GM23338 (cell line): ENCODE measurements at regions not wholly inside any gene's neighbourhood (a gene's known extent, or its start where the extent isn't known, plus 50 kb on each side); places are given as distances from the start of the nearest gene placed in this dataset.

Source experiments
- ATAC-seq: fragments of 200-7000 bp; cut with Tn5 transposase; 3 replicates; pipeline ENCODE4 v1.9.1; 2020
- DNase-seq: peaks from one replicate; pipeline ENCODE4 v3.0.0-alpha.2; 2015; ENCODE audit warnings: low spot score
- H2AFZ ChIP-seq: fragments of 200-600 bp; sonication (generic); 2 replicates; pipeline ENCODE4 v1.8.0; 2016; ENCODE audit warnings: antibody characterized with exemption, mild to moderate bottlenecking, moderate library complexity
- H3F3A ChIP-seq: fragments of 200-600 bp; sonication (generic); replicated peaks from 2 replicates; pipeline ENCODE4 v1.8.0; 2017; ENCODE audit warnings: antibody characterized with exemption, mixed run types, low read depth
- H3K27ac ChIP-seq: fragments of 200-600 bp; sonication (generic); 2 replicates; pipeline ENCODE4 v1.6.1; 2016; ENCODE audit warnings: low read depth
- H3K27me3 ChIP-seq: fragments of 200-600 bp; sonication (generic); 2 replicates; pipeline ENCODE4 v1.8.0; 2016; ENCODE audit warnings: mild to moderate bottlenecking, mixed run types, moderate library complexity; ENCODE audit not compliant: insufficient read depth
- H3K36me3 ChIP-seq: fragments of 200-600 bp; sonication (generic); 2 replicates; pipeline ENCODE4 v1.8.0; 2016; ENCODE audit warnings: mild to moderate bottlenecking; ENCODE audit not compliant: insufficient read depth
- H3K4me1 ChIP-seq: fragments of 200-600 bp; sonication (generic); 2 replicates; pipeline ENCODE4 v1.8.0; 2016; ENCODE audit warnings: mild to moderate bottlenecking, moderate library complexity; ENCODE audit not compliant: insufficient read depth
- H3K4me2 ChIP-seq: fragments of 200-600 bp; sonication (generic); 2 replicates; pipeline ENCODE4 v1.7.1; 2017; ENCODE audit warnings: mixed run types
- H3K4me3 ChIP-seq: fragments of 200-600 bp; sonication (generic); 2 replicates; pipeline ENCODE4 v1.6.1; 2016; ENCODE audit warnings: mixed run types
- H3K79me2 ChIP-seq: fragments of 200-600 bp; sonication (generic); replicated peaks from 2 replicates; pipeline ENCODE4 v1.8.0; 2017; ENCODE audit warnings: mild to moderate bottlenecking; ENCODE audit not compliant: insufficient read depth
- H3K9me2 ChIP-seq: fragments of 200-600 bp; sonication (generic); 2 replicates; pipeline ENCODE4 v1.8.0; 2017; ENCODE audit not compliant: insufficient read depth
- H4K20me1 ChIP-seq: fragments of 200-600 bp; sonication (generic); replicated peaks from 2 replicates; pipeline ENCODE4 v1.8.0; 2017; ENCODE audit warnings: mild to moderate bottlenecking; ENCODE audit not compliant: insufficient read depth
- H3K27ac Mint-ChIP-seq: 2 replicates; pipeline ENCODE4 v1.8.0; 2020; ENCODE audit warnings: inconsistent platforms, mild to moderate bottlenecking, moderate library complexity, mixed read lengths
- H3K27me3 Mint-ChIP-seq: 3 replicates; pipeline ENCODE4 v1.8.0; 2022; ENCODE audit warnings: low read depth, mild to moderate bottlenecking, moderate library complexity, mixed read lengths, inconsistent platforms; ENCODE audit not compliant: insufficient read depth, poor library complexity
- H3K36me3 Mint-ChIP-seq: 3 replicates; pipeline ENCODE4 v1.8.0; 2021; ENCODE audit warnings: low read depth, mild to moderate bottlenecking, inconsistent platforms, moderate library complexity, mixed read lengths
- H3K4me1 Mint-ChIP-seq: 3 replicates; pipeline ENCODE4 v1.8.0; 2020; ENCODE audit warnings: mild to moderate bottlenecking, inconsistent platforms, mixed read lengths
- H3K4me3 Mint-ChIP-seq: 3 replicates; pipeline ENCODE4 v1.8.0; 2021; ENCODE audit warnings: moderate library complexity, mild to moderate bottlenecking, inconsistent platforms, mixed read lengths
- H3K9me3 Mint-ChIP-seq: 3 replicates; pipeline ENCODE4 v1.8.0; 2020; ENCODE audit warnings: moderate library complexity, mild to moderate bottlenecking, inconsistent platforms, mixed read lengths
- CREB1 ChIP-seq: fragments of 250-450 bp; sonication (Bioruptor Pico); IDR thresholded peaks from 2 replicates; pipeline ENCODE4 v1.5.0; 2020; ENCODE audit warnings: low read depth, mild to moderate bottlenecking, moderate library complexity
- ETS1 ChIP-seq: IDR thresholded peaks from 2 replicates; pipeline ENCODE4 v1.6.1; 2016; ENCODE audit warnings: antibody characterized with exemption
- EZH2 ChIP-seq: fragments of 200-600 bp; sonication (generic); IDR thresholded peaks from one replicate; pipeline ENCODE4 v1.8.0; 2017; ENCODE audit warnings: antibody characterized with exemption, mild to moderate bottlenecking, low read depth; ENCODE audit not compliant: unreplicated experiment
- EZH2phosphoT487 ChIP-seq: fragments of 200-600 bp; sonication (generic); IDR thresholded peaks from one replicate; pipeline ENCODE4 v1.8.1; 2018; ENCODE audit warnings: antibody characterized with exemption; ENCODE audit not compliant: unreplicated experiment
- JUNB ChIP-seq: IDR thresholded peaks from one replicate; pipeline ENCODE4 v1.6.1; 2016; ENCODE audit warnings: antibody characterized with exemption; ENCODE audit not compliant: unreplicated experiment
- NANOG ChIP-seq: IDR thresholded peaks from 2 replicates; pipeline ENCODE4 v1.6.1; 2016; ENCODE audit warnings: antibody characterized with exemption, borderline replicate concordance
- POLR2AphosphoS5 ChIP-seq: IDR thresholded peaks from 2 replicates; pipeline ENCODE4 v1.6.1; 2016; ENCODE audit warnings: antibody characterized with exemption, low read depth
- REST ChIP-seq: IDR thresholded peaks from one replicate; pipeline ENCODE4 v1.6.1; 2018; ENCODE audit warnings: antibody characterized with exemption; ENCODE audit not compliant: unreplicated experiment
- STAT1 ChIP-seq: IDR thresholded peaks from one replicate; pipeline ENCODE4 v1.6.1; 2016; ENCODE audit warnings: antibody characterized with exemption; ENCODE audit not compliant: unreplicated experiment
- ZNF114 ChIP-seq: fragments of 250-450 bp; sonication (Bioruptor Pico); IDR thresholded peaks from 2 replicates; pipeline ENCODE4 v1.5.0; 2020; ENCODE audit warnings: mild to moderate bottlenecking, moderate library complexity
- ZNF331 ChIP-seq: fragments of 250-450 bp; sonication (Bioruptor Pico); IDR thresholded peaks from 2 replicates; pipeline ENCODE4 v1.5.0; 2020; ENCODE audit warnings: low read depth, mild to moderate bottlenecking, moderate library complexity
- ZNF462 ChIP-seq: fragments of 250-450 bp; sonication (Bioruptor Pico); IDR thresholded peaks from 2 replicates; pipeline ENCODE4 v1.5.0; 2020; ENCODE audit warnings: mild to moderate bottlenecking, moderate library complexity
- TF ChIP-seq, protein P1 (sequence below), 2 experiments: fragments of 200-600 bp in 1 of 2; sonication (generic) in 1 of 2; conservative IDR thresholded peaks; 2 replicates each; pipeline versions ENCODE4 v1.5.1 to v1.6.1; 2016 to 2017; ENCODE audit warnings: antibody characterized with exemption in 2 of 2, low read depth in 2 of 2, mild to moderate bottlenecking in 2 of 2, moderate library complexity in 1 of 2

DNA sequence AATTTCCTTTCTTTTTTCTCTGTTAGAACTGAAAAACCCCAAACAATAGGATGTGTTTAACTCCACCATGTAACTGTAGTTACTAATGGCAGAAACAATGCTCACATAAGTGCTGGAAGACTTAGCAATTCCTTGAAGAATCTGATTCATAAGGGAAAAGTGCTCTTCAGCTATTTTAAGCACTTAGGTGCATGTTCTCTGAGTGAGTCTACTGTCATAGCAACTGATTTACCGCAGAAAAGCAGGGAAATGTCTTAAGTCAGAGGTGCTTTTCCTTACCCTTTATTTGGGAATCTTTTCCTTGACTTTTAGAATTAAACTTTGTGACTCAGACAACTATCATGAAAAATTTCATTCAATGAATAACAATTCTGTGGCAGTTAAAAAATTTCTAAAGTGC, 65.4 kb upstream of the NABP1 start:
- H3K79me2 ChIP-seq: no peaks in the 10 kb centered on the region
- DNase-seq (no peak), ATAC-seq (no peak)
- Mint-ChIP-seq H3K4me1 (no peaks in the 10 kb centered on the region), H3K27ac (no peak overlapping the region), H3K9me3 (no peaks in the 10 kb centered on the region), H3K36me3 (no peaks in the 10 kb centered on the region), H3K4me3 (no peak overlapping the region), H3K27me3 (peaks cover 3% of the 10 kb centered on the region)
- TF ChIP-seq POLR2AphosphoS5: no peak
- TF ChIP-seq STAT1: no peak
- TF ChIP-seq CREB1 (CRISPR knock-in tag): no peak
- TF ChIP-seq EZH2phosphoT487: no peak
- no peak for TF ChIP-seq ZNF114 (CRISPR knock-in tag)
- TF ChIP-seq EZH2: no peak
- no peak for TF ChIP-seq ZNF331 (CRISPR knock-in tag)
- TF ChIP-seq REST: no peak
- TF ChIP-seq ZNF462 (CRISPR knock-in tag): no peak
- TF ChIP-seq NANOG: no peak
- no peak for TF ChIP-seq JUNB
- no peak for TF ChIP-seq ETS1
- TF ChIP-seq, protein P1, sequence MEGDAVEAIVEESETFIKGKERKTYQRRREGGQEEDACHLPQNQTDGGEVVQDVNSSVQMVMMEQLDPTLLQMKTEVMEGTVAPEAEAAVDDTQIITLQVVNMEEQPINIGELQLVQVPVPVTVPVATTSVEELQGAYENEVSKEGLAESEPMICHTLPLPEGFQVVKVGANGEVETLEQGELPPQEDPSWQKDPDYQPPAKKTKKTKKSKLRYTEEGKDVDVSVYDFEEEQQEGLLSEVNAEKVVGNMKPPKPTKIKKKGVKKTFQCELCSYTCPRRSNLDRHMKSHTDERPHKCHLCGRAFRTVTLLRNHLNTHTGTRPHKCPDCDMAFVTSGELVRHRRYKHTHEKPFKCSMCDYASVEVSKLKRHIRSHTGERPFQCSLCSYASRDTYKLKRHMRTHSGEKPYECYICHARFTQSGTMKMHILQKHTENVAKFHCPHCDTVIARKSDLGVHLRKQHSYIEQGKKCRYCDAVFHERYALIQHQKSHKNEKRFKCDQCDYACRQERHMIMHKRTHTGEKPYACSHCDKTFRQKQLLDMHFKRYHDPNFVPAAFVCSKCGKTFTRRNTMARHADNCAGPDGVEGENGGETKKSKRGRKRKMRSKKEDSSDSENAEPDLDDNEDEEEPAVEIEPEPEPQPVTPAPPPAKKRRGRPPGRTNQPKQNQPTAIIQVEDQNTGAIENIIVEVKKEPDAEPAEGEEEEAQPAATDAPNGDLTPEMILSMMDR (conservative IDR thresholded peaks at IDR 0.05; ENCODE audit: low read depth in 2 of 2): no peak
- no peak overlapping the region for H3K27ac ChIP-seq
- H3K9me2 ChIP-seq: no peaks in the 10 kb centered on the region
- no peaks in the 10 kb centered on the region for H3K27me3 ChIP-seq
- H3K4me2 ChIP-seq: no peak overlapping the region
- no peaks in the 10 kb centered on the region for H4K20me1 ChIP-seq
- no peaks in the 10 kb centered on the region for H3K4me1 ChIP-seq
- H3K36me3 ChIP-seq: no peaks in the 10 kb centered on the region
- no peak overlapping the region for H2AFZ ChIP-seq
- no peak overlapping the region for H3K4me3 ChIP-seq
- no peaks in the 10 kb centered on the region for H3F3A ChIP-seq
